IMR-90 (cell line): ENCODE measurements at regions not wholly inside any gene's neighbourhood (a gene's known extent, or its start where the extent isn't known, plus 50 kb on each side); places are given as distances from the start of the nearest gene placed in this dataset.

ENCODE experiments used
- ATAC-seq: fragments of 200-7000 bp; cut with Tn5 transposase; 2 replicates; pipeline ENCODE4 v1.9.1; 2020; ENCODE audit warnings: low read depth, mild to moderate bottlenecking, moderate library complexity
- BruUV-seq: library from RNA; stranded (reverse); fragments of 400-500 nt; replicated peaks from 2 replicates; lab custom pipeline; 2021; lab: Mats Ljungman, UMichigan
- CTCF ChIA-PET: fragments of 300-600 bp; formaldehyde crosslinking; extraction: SDS; loops from one replicate; lab custom pipeline; 2021; ENCODE audit warnings: antibody characterized with exemption; lab: Yijun Ruan, JAX
- POLR2A ChIA-PET: fragments of 300-600 bp; sonication (Branson Sonifier 250); formaldehyde crosslinking; loops from one replicate; lab custom pipeline; 2022; ENCODE audit warnings: antibody characterized with exemption; ENCODE audit not compliant: unreplicated experiment; lab: Charles Lee
- DNase-seq: peaks from one replicate; pipeline ENCODE4 v3.0.0; 2013
- H2AFZ ChIP-seq: replicated peaks from 2 replicates; pipeline ENCODE3; 2013; ENCODE audit warnings: low read length, mild to moderate bottlenecking; ENCODE audit not compliant: poor library complexity
- H2AK5ac ChIP-seq: 2 replicates; pipeline ENCODE4 v1.6.1; 2013; ENCODE audit warnings: low read depth, low read length, inconsistent platforms
- H2AK9ac ChIP-seq: replicated peaks from 2 replicates; pipeline ENCODE3; 2013; ENCODE audit warnings: mild to moderate bottlenecking, low read depth, low read length, moderate library complexity; ENCODE audit not compliant: poor library complexity
- H2BK120ac ChIP-seq: 2 replicates; pipeline ENCODE4 v1.6.1; 2013; ENCODE audit warnings: low read depth, low read length, inconsistent platforms
- H2BK15ac ChIP-seq: 3 replicates; pipeline ENCODE4 v1.6.1; 2013; ENCODE audit warnings: low read depth, low read length, inconsistent platforms
- H2BK20ac ChIP-seq: 2 replicates; pipeline ENCODE4 v1.6.1; 2013; ENCODE audit warnings: low read depth, mild to moderate bottlenecking, inconsistent platforms, low read length, moderate library complexity
- H2BK5ac ChIP-seq: 2 replicates; pipeline ENCODE4 v1.6.1; 2013; ENCODE audit warnings: mild to moderate bottlenecking, low read depth, low read length, inconsistent platforms; ENCODE audit not compliant: poor library complexity, severe bottlenecking
- H3K14ac ChIP-seq: replicated peaks from 2 replicates; pipeline ENCODE4 v1.6.1; 2013; ENCODE audit warnings: low read depth, low read length, inconsistent platforms
- H3K18ac ChIP-seq: 2 replicates; pipeline ENCODE4 v1.6.1; 2013; ENCODE audit warnings: low read depth, low read length, control low read depth
- H3K23ac ChIP-seq: 2 replicates; pipeline ENCODE4 v1.6.1; 2013; ENCODE audit warnings: low read depth, low read length, inconsistent platforms
- H3K27ac ChIP-seq: 2 replicates; pipeline ENCODE4 v1.5.1; 2013; ENCODE audit warnings: mild to moderate bottlenecking, control low read depth, low read length; ENCODE audit not compliant: insufficient read depth
- H3K27me3 ChIP-seq: 2 replicates; pipeline ENCODE4 v1.6.1; 2013; ENCODE audit warnings: low read length; ENCODE audit not compliant: control insufficient read depth, insufficient read depth
- H3K36me3 ChIP-seq: 2 replicates; pipeline ENCODE4 v1.6.1; 2013; ENCODE audit warnings: low read length, mixed read lengths; ENCODE audit not compliant: control insufficient read depth, insufficient read depth
- H3K4ac ChIP-seq: 2 replicates; pipeline ENCODE4 v1.6.1; 2013; ENCODE audit warnings: low read depth, low read length, inconsistent platforms
- H3K4me1 ChIP-seq: 2 replicates; pipeline ENCODE4 v1.6.1; 2013; ENCODE audit warnings: low read length, mixed read lengths; ENCODE audit not compliant: control insufficient read depth, insufficient read depth
- H3K4me2 ChIP-seq: 2 replicates; pipeline ENCODE4 v1.6.1; 2013; ENCODE audit warnings: low read depth, mild to moderate bottlenecking, control low read depth, low read length, moderate library complexity
- H3K4me3 ChIP-seq: 2 replicates; pipeline ENCODE4 v1.5.1; 2013; ENCODE audit warnings: low read depth, mild to moderate bottlenecking, control low read depth, low read length, moderate library complexity; ENCODE audit not compliant: insufficient read depth
- H3K56ac ChIP-seq: 2 replicates; pipeline ENCODE4 v1.6.1; 2013; ENCODE audit warnings: low read length, inconsistent platforms; ENCODE audit not compliant: insufficient read depth; ENCODE audit errors: extremely low read depth
- H3K79me1 ChIP-seq, 2 experiments: 2 replicates each; pipeline ENCODE4 v1.6.1; 2013; ENCODE audit warnings: low read length in 2 of 2, inconsistent platforms in 1 of 2, low read depth in 1 of 2
- H3K9ac ChIP-seq: 2 replicates; pipeline ENCODE4 v1.6.1; 2013; ENCODE audit warnings: low read depth, low read length, control low read depth
- H3K9me1 ChIP-seq: 2 replicates; pipeline ENCODE4 v1.6.1; 2013; ENCODE audit warnings: low read length, inconsistent platforms; ENCODE audit not compliant: insufficient read depth
- H3K9me3 ChIP-seq: 2 replicates; pipeline ENCODE4 v1.6.1; 2013; ENCODE audit warnings: low read length; ENCODE audit not compliant: control insufficient read depth, insufficient read depth
- H4K20me1 ChIP-seq: 2 replicates; pipeline ENCODE4 v1.6.1; 2013; ENCODE audit warnings: low read length, inconsistent platforms; ENCODE audit not compliant: insufficient read depth
- H4K5ac ChIP-seq: 2 replicates; pipeline ENCODE4 v1.6.1; 2013; ENCODE audit warnings: mild to moderate bottlenecking, low read depth, low read length, control low read depth
- H4K8ac ChIP-seq, 2 experiments: 2 replicates each; pipeline ENCODE4 v1.6.1; 2013; ENCODE audit warnings: low read depth in 2 of 2, low read length in 2 of 2, control low read depth in 1 of 2, inconsistent platforms in 1 of 2
- H4K91ac ChIP-seq: 2 replicates; pipeline ENCODE4 v1.6.1; 2013; ENCODE audit warnings: low read depth, low read length, inconsistent platforms; ENCODE audit not compliant: insufficient read depth
- BHLHE40 ChIP-seq: fragments of 150-350 bp; IDR thresholded peaks from 2 replicates; pipeline ENCODE4 v1.6.1; 2016; ENCODE audit warnings: mild to moderate bottlenecking, low read depth, low read length
- CEBPB ChIP-seq: IDR thresholded peaks from 2 replicates; pipeline ENCODE4 v1.6.1; 2012; ENCODE audit warnings: low read depth, low read length, improper control_type of control experiment
- CHD1 ChIP-seq: IDR thresholded peaks from 2 replicates; pipeline ENCODE4 v1.6.1; 2012; ENCODE audit warnings: low read depth, low read length, improper control_type of control experiment
- CTCF ChIP-seq: conservative IDR thresholded peaks from 2 replicates; pipeline ENCODE4 v1.5.1; 2012; ENCODE audit warnings: mild to moderate bottlenecking, low read depth, low read length, improper control_type of control experiment
- ELK1 ChIP-seq: fragments of 150-350 bp; IDR thresholded peaks from 2 replicates; pipeline ENCODE4 v1.6.1; 2016; ENCODE audit warnings: low read depth, mild to moderate bottlenecking, low read length, moderate library complexity, borderline replicate concordance
- FOS ChIP-seq: fragments of 150-350 bp; IDR thresholded peaks from 2 replicates; pipeline ENCODE4 v1.6.1; 2016; ENCODE audit warnings: low read depth, low read length
- MAFK ChIP-seq: IDR thresholded peaks from 2 replicates; pipeline ENCODE4 v1.6.1; 2012; ENCODE audit warnings: low read depth, low read length, improper control_type of control experiment
- MAZ ChIP-seq: IDR thresholded peaks from 2 replicates; pipeline ENCODE4 v1.6.1; 2012; ENCODE audit warnings: low read depth, mild to moderate bottlenecking, low read length, improper control_type of control experiment, moderate library complexity, borderline replicate concordance
- MXI1 ChIP-seq: IDR thresholded peaks from 2 replicates; pipeline ENCODE4 v1.6.1; 2012; ENCODE audit warnings: low read depth, mild to moderate bottlenecking, low read length, moderate library complexity, borderline replicate concordance
- NFE2L2 ChIP-seq: fragments of 150-350 bp; IDR thresholded peaks from 2 replicates; pipeline ENCODE4 v1.6.1; 2016; ENCODE audit warnings: low read depth, mild to moderate bottlenecking, low read length
- POLR2A ChIP-seq: IDR thresholded peaks from 2 replicates; pipeline ENCODE4 v1.6.1; 2012; ENCODE audit warnings: mild to moderate bottlenecking, low read depth, low read length
- RAD21 ChIP-seq: IDR thresholded peaks from 2 replicates; pipeline ENCODE4 v1.6.1; 2012; ENCODE audit warnings: low read length, improper control_type of control experiment
- RCOR1 ChIP-seq: IDR thresholded peaks from 2 replicates; pipeline ENCODE4 v1.6.1; 2012; ENCODE audit warnings: mild to moderate bottlenecking, low read length, improper control_type of control experiment; ENCODE audit not compliant: insufficient replicate concordance
- RFX5 ChIP-seq: IDR thresholded peaks from 2 replicates; pipeline ENCODE4 v1.8.0; 2012; ENCODE audit warnings: low read depth, mild to moderate bottlenecking, low read length, moderate library complexity
- SMC3 ChIP-seq: fragments of 150-350 bp; IDR thresholded peaks from 2 replicates; pipeline ENCODE4 v1.6.1; 2016; ENCODE audit warnings: low read depth, mild to moderate bottlenecking, antibody characterized with exemption, low read length, moderate library complexity
- USF2 ChIP-seq: fragments of 150-350 bp; IDR thresholded peaks from 2 replicates; pipeline ENCODE4 v1.6.1; 2017; ENCODE audit warnings: mild to moderate bottlenecking, antibody characterized with exemption, low read length, low read depth
- WGBS, 2 experiments: methylation state at CpG; one replicate each; pipeline versions ENCODE4 v1.1.5 to v1.1.7; 2013; ENCODE audit warnings: missing lambda C conversion rate in 2 of 2; ENCODE audit not compliant: insufficient read length in 1 of 2; ENCODE audit errors: extremely low coverage in 2 of 2; 5-methylcytosine and 5-hydroxymethylcytosine counted together
- dilution Hi-C: fragments of 300-500 bp; cut with HindIII; formaldehyde crosslinking; loops from one replicate; pipeline ENCODE4 v1.14.3; 2018; ENCODE audit warnings: low sequenced_read_pairs; ENCODE audit not compliant: unreplicated experiment
- in situ Hi-C: fragments of 300-500 bp; cut with MboI; formaldehyde crosslinking; loops from 3 replicates; pipeline ENCODE4 v1.14.3; 2019; ENCODE audit warnings: low sequenced_read_pairs, inconsistent platforms, mixed read lengths
- intact Hi-C: fragments of 100-400 bp; cut with micrococcal nuclease; formaldehyde crosslinking; loops from 2 replicates; pipeline ENCODE4 v1.10.0; 2022

GRCh38 chr5:32876791-32877190 lies 165.7 kb downstream of the NPR3 start:
- no peak overlapping the region for H2AK9ac ChIP-seq
- no TSS peak for BruUV-seq
- no CpG with 5 or more reads among the region's 1 CpG for WGBS, 2 experiments
- H2AFZ ChIP-seq = no peak overlapping the region
- no peaks in the 10 kb centered on the region for H3K36me3 ChIP-seq
- no peak for TF ChIP-seq SMC3
- no peak for TF ChIP-seq POLR2A
- no peak for TF ChIP-seq MAFK
- TF ChIP-seq CHD1 = no peak
- TF ChIP-seq RAD21 = no peak
- no peak for TF ChIP-seq BHLHE40
- TF ChIP-seq RCOR1 = no peak
- TF ChIP-seq MAZ = no peak
- no peak for TF ChIP-seq USF2
- TF ChIP-seq CEBPB = no peak
- no peak for TF ChIP-seq NFE2L2
- no peak for TF ChIP-seq MXI1
- TF ChIP-seq CTCF = no peak
- TF ChIP-seq RFX5 = no peak
- TF ChIP-seq FOS = no peak
- no peak for TF ChIP-seq ELK1
- H4K8ac ChIP-seq = no peak overlapping the region
- ATAC-seq = no peak
- no peak overlapping the region for H3K14ac ChIP-seq
- H3K9ac ChIP-seq = no peak overlapping the region
- H4K91ac ChIP-seq = no peak overlapping the region
- CTCF ChIA-PET = no interaction called here
- H3K4me1 ChIP-seq = no peaks in the 10 kb centered on the region
- H4K5ac ChIP-seq = no peak overlapping the region
- H3K4ac ChIP-seq = no peak overlapping the region
- H3K9me1 ChIP-seq = no peaks in the 10 kb centered on the region
- H3K79me1 ChIP-seq = no peaks in the 10 kb centered on the region
- no peak overlapping the region for H2AK5ac ChIP-seq
- no peak overlapping the region for H3K56ac ChIP-seq
- no peak overlapping the region for H2BK5ac ChIP-seq
- no peak overlapping the region for H3K4me3 ChIP-seq
- H3K9me3 ChIP-seq = peaks cover 4% of the 10 kb centered on the region
- no peak overlapping the region for H3K23ac ChIP-seq
- in situ Hi-C loops (no loop called here), dilution Hi-C loops (no loop called here), intact Hi-C loops (no loop called here)
- H2BK15ac ChIP-seq = no peak overlapping the region
- POLR2A ChIA-PET = no interaction called here
- H2BK20ac ChIP-seq = no peak overlapping the region
- DNase-seq = no peak
- H3K27me3 ChIP-seq = no peaks in the 10 kb centered on the region
- H2BK120ac ChIP-seq = no peak overlapping the region
- no peaks in the 10 kb centered on the region for H4K20me1 ChIP-seq
- no peak overlapping the region for H3K18ac ChIP-seq
- H3K4me2 ChIP-seq = no peak overlapping the region
- no peak overlapping the region for H3K27ac ChIP-seq
